ENCODE measurements at regions not wholly inside any gene's neighbourhood (a gene's known extent, or its start where the extent isn't known, plus 50 kb on each side); places are given as distances from the start of the nearest gene placed in this dataset.

DNA sequence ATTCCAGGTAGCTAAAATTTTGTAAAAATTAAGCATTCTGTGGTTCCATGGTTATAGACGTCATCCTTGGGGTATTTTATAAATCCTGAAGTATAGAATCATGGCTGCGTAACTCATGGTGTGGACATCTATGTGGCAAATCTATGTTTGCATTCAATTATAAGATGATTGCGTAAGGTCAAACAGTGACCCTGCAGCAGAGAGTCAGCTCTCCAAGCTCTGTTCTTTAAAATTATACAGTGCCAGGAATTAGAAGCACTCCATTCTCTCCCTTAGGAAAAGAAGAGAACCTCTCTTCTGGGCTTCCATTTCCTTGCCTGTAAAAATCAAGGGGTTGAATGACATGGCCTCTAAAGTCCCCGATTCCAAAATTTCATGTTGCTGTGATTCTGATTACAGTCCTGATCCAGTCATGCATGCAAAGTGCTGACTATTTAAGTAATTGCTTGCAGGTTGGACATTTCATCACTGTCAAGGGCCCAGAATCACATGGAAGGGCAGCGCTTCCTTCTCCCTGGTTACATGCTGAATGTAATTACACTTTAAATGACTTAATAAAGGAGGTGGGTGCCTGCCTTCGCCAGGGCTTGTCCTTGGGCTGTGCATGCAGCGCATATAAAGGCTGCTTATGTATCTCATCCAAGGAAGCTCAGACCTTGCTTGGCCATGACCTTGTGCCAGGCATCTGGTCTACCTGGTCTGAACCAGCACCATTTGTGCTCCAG lies 550.7 kb downstream of the TYW1 start:
- no peaks in the 10 kb centered on the region; the same call in 1 of the 2 replicates for H3K36me3 ChIP-seq (ENCODE audit: insufficient read depth)
- no peaks in the 10 kb centered on the region for H3F3A ChIP-seq (replicated peaks; ENCODE audit: low read depth)
- no peak for TF ChIP-seq JUNB (IDR thresholded peaks at IDR 0.05; ENCODE audit: unreplicated experiment)
- H3K4me1 ChIP-seq (ENCODE audit: insufficient read depth) = no peaks in the 10 kb centered on the region
- H3K4me2 ChIP-seq = no peak overlapping the region
- H3K79me2 ChIP-seq (replicated peaks; ENCODE audit: insufficient read depth) = no peaks in the 10 kb centered on the region
- Mint-ChIP-seq H3K27ac (no peak overlapping the region), H3K4me3 (no peak overlapping the region), H3K4me1 (no peaks in the 10 kb centered on the region), H3K9me3 (peaks cover 96% of the 10 kb centered on the region), H3K27me3 (ENCODE audit: insufficient read depth, low read depth, poor library complexity) (peaks cover 3% of the 10 kb centered on the region), H3K36me3 (ENCODE audit: low read depth) (peaks cover 22% of the 10 kb centered on the region; the same call in 2 of the 3 replicates)
- H4K20me1 ChIP-seq (replicated peaks; ENCODE audit: insufficient read depth) = no peaks in the 10 kb centered on the region
- no peak overlapping the region for H3K4me3 ChIP-seq
- no peak overlapping the region for H2AFZ ChIP-seq
- ATAC-seq = no peak
- DNase-seq (ENCODE audit: low spot score) = no peak
- H3K27ac ChIP-seq (ENCODE audit: low read depth) = no peak overlapping the region
- H3K9me2 ChIP-seq (ENCODE audit: insufficient read depth) = no peaks in the 10 kb centered on the region
- H3K27me3 ChIP-seq (ENCODE audit: insufficient read depth) = no peaks in the 10 kb centered on the region

DNA sequence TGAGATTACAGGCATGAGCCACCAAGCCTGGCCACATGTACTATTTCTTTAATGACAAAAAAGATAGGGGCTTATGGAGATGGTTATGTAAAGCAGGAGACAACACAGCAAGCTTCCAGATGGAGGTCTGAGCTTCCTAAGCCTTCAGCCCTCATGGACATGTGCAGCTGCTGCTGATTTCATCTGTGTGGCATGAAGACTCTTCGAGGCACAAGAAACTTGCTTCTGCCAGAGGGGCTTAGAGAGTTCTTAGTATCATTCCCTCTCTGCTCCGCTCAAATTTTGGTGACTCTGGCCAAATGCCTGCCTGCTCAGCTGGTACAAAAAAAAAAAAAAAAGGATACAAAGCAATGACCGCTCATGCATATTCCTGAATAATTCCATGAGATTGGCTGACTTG lies 552.5 kb downstream of the TYW1 start:
- H3K9me2 ChIP-seq (ENCODE audit: insufficient read depth) = no peaks in the 10 kb centered on the region
- no peaks in the 10 kb centered on the region for H3K27me3 ChIP-seq (ENCODE audit: insufficient read depth)
- H3F3A ChIP-seq (replicated peaks; ENCODE audit: low read depth) = no peaks in the 10 kb centered on the region
- no peak overlapping the region for H3K27ac Mint-ChIP-seq
- H3K9me3 Mint-ChIP-seq = peaks cover 96% of the 10 kb centered on the region
- ATAC-seq = no peak
- H3K4me3 Mint-ChIP-seq = no peak overlapping the region
- H2AFZ ChIP-seq = no peak overlapping the region
- no peak overlapping the region for H3K27ac ChIP-seq (ENCODE audit: low read depth)
- H3K4me1 ChIP-seq (ENCODE audit: insufficient read depth) = no peaks in the 10 kb centered on the region
- H3K79me2 ChIP-seq (replicated peaks; ENCODE audit: insufficient read depth) = no peaks in the 10 kb centered on the region
- H3K4me3 ChIP-seq = no peak overlapping the region
- no peaks in the 10 kb centered on the region for H4K20me1 ChIP-seq (replicated peaks; ENCODE audit: insufficient read depth)
- no peak overlapping the region for H3K4me2 ChIP-seq
- H3K36me3 Mint-ChIP-seq (ENCODE audit: low read depth) = peaks cover 26% of the 10 kb centered on the region; the same call in 2 of the 3 replicates
- H3K27me3 Mint-ChIP-seq (ENCODE audit: insufficient read depth, low read depth, poor library complexity) = peaks cover 3% of the 10 kb centered on the region
- H3K36me3 ChIP-seq (ENCODE audit: insufficient read depth) = no peaks in the 10 kb centered on the region; the same call in 1 of the 2 replicates
- DNase-seq (ENCODE audit: low spot score) = no peak
- TF ChIP-seq CREB1 (CRISPR knock-in tag; IDR thresholded peaks at IDR 0.05; ENCODE audit: low read depth) = no peak
- no peak for TF ChIP-seq JUNB (IDR thresholded peaks at IDR 0.05; ENCODE audit: unreplicated experiment)
- TF ChIP-seq, protein P1, sequence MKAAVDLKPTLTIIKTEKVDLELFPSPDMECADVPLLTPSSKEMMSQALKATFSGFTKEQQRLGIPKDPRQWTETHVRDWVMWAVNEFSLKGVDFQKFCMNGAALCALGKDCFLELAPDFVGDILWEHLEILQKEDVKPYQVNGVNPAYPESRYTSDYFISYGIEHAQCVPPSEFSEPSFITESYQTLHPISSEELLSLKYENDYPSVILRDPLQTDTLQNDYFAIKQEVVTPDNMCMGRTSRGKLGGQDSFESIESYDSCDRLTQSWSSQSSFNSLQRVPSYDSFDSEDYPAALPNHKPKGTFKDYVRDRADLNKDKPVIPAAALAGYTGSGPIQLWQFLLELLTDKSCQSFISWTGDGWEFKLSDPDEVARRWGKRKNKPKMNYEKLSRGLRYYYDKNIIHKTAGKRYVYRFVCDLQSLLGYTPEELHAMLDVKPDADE (IDR thresholded peaks at IDR 0.05) = no peak
- TF ChIP-seq STAT1 (IDR thresholded peaks at IDR 0.05; ENCODE audit: unreplicated experiment) = no peak
- no peaks in the 10 kb centered on the region for H3K4me1 Mint-ChIP-seq

DNA sequence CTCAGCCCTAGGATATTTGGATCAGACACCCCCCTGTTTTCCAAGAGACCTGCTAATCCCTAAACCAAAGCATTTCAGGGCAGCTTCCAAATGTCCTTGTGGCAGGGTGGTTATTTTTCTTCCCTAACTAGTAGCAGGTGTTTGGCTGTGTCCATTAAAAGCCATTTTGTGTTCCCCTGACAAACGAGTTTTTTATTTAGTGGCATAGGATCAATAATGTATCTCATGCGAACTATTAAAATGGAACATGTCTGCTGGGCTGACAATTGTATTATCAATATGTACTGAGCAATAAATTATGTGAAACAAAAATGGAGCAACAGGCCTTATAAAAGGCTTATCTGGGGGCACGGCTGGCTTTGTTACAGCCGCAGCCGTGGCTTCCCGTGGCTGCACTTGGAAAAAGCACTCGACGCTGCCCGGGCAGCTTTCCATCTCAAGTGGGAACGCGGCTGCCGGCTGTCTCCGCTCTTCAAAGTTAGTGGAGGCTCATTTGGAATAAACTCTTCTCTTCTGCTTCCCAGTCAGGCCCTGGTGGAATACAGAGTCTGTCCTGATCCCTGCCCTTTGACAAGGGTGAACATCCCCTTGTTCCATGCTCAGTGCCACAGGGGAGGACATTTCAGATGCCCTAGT lies 554.3 kb downstream of the TYW1 start:
- Mint-ChIP-seq H3K36me3 (ENCODE audit: low read depth) (peaks cover 30% of the 10 kb centered on the region; the same call in 2 of the 3 replicates), H3K27ac (no peak overlapping the region), H3K4me3 (no peak overlapping the region), H3K27me3 (ENCODE audit: insufficient read depth, low read depth, poor library complexity) (peaks cover 3% of the 10 kb centered on the region), H3K4me1 (no peaks in the 10 kb centered on the region), H3K9me3 (peaks cover 97% of the 10 kb centered on the region)
- Histone ChIP-seq H3K27me3 (ENCODE audit: insufficient read depth) (no peaks in the 10 kb centered on the region), H3F3A (replicated peaks; ENCODE audit: low read depth) (no peaks in the 10 kb centered on the region), H3K27ac (ENCODE audit: low read depth) (no peak overlapping the region), H2AFZ (no peak overlapping the region), H3K79me2 (replicated peaks; ENCODE audit: insufficient read depth) (no peaks in the 10 kb centered on the region), H4K20me1 (replicated peaks; ENCODE audit: insufficient read depth) (no peaks in the 10 kb centered on the region), H3K4me1 (ENCODE audit: insufficient read depth) (no peaks in the 10 kb centered on the region), H3K36me3 (ENCODE audit: insufficient read depth) (no peaks in the 10 kb centered on the region; the same call in 1 of the 2 replicates), H3K9me2 (ENCODE audit: insufficient read depth) (no peaks in the 10 kb centered on the region), H3K4me3 (no peak overlapping the region), H3K4me2 (no peak overlapping the region)
- DNase-seq (ENCODE audit: low spot score) (no peak), ATAC-seq (no peak)
- no peak for TF ChIP-seq JUNB (IDR thresholded peaks at IDR 0.05; ENCODE audit: unreplicated experiment)
- no peak for TF ChIP-seq CREB1 (CRISPR knock-in tag; IDR thresholded peaks at IDR 0.05; ENCODE audit: low read depth)
- no peak for TF ChIP-seq NANOG (IDR thresholded peaks at IDR 0.05; ENCODE audit: borderline replicate concordance)
- no peak for TF ChIP-seq EZH2 (IDR thresholded peaks at IDR 0.05; ENCODE audit: low read depth, unreplicated experiment)
- TF ChIP-seq EZH2phosphoT487 (IDR thresholded peaks at IDR 0.05; ENCODE audit: unreplicated experiment) = no peak
